ENCODE measurements at regions not wholly inside any gene's neighbourhood (a gene's known extent, or its start where the extent isn't known, plus 50 kb on each side); places are given as distances from the start of the nearest gene placed in this dataset.

DNA sequence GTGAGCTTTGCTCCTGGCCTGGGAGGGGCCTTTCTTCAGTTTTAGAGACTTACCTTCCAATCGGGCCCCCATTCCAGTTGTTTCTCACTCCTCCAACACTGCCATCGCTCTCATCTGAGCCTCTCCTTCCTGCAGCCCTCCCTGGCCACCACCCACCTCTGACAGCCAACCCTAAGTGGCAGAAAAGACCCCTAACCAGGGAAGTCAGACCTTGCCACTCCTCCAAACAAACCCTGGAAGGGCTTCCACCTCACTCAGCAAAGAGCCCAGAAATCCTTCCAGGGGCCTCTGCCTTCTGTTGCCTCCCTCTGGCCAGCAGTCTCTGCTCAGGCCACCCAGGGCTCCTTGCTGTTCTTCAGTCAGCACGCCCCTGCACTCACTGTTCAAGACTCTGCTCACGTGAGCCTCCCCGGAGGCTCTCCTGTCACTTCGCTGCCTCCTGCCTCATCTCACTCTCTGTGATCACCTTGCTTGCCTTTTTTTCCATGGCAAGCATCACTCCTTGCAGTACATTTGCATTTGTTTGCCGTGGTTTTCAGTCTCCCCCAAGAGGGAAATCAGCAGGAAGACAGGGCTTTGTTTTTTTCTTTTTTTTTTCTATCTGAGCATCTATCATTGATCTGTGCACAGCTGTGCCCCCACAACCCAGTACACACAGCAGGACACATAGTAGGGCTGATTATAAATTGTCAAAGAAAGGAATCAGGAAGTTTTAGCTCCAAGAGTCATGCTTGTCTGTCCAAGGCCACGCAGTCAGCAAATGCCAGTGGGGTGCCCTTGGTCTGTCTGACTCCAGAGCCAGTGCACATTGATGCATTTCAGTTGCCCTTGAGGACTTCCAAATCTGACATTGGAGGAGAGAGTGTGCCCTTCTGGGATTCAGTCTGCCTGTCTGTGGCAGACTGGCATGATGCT is 83.9 kb downstream of the INHBB start:
- Histone ChIP-seq H3K4me1 (ENCODE audit: insufficient read depth, low read length, poor library complexity, severe bottlenecking) (no peaks in the 10 kb centered on the region), H3K36me3 (ENCODE audit: insufficient read depth, low read length, poor library complexity, severe bottlenecking) (no peaks in the 10 kb centered on the region), H3K9me3 (ENCODE audit: low read depth, low read length, poor library complexity, severe bottlenecking) (no peaks in the 10 kb centered on the region), H3K27ac (ENCODE audit: low read depth, low read length, poor library complexity, severe bottlenecking) (no peak overlapping the region), H3K27me3 (replicated peaks; ENCODE audit: insufficient read depth, low read depth, low read length, poor library complexity) (peaks cover 7% of the 10 kb centered on the region), H3K4me3 (ENCODE audit: low read depth, low read length, poor library complexity, severe bottlenecking) (no peak overlapping the region)
- DNase-seq (ENCODE audit: low spot score): no peak
- TF ChIP-seq CTCF (conservative IDR thresholded peaks at IDR 0.05; ENCODE audit: low read depth, low read length) (no peak), EZH2 (IDR thresholded peaks at IDR 0.05; ENCODE audit: borderline replicate concordance, low read depth, low read length, poor library complexity, severe bottlenecking) (no peak)
- intact Hi-C loops (cut with micrococcal nuclease; ENCODE audit: unreplicated experiment): no loop called here
- CTCF ChIA-PET: no interaction called here
- no TSS peak for BruUV-seq (replicated peaks)
- POLR2A ChIA-PET (ENCODE audit: low non-redundant PET): no interaction called here

DNA sequence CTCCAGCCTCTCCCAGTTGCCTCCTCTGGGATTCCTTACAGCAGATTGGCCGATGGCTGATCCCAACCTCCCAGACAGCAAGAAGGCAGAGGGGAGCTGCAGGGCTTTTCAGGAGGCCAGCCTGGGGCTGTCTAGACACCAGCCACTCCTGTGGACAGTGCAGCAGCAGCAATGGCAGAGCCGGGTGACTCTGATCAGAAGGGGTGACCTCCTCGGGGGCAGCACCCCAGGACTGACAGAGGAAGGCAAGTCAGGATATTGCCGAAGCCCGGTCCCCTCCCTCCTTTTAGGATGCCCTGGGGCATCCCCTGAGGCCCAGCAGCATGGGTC is 84.5 kb downstream of the INHBB start:
- H3K36me3 ChIP-seq (ENCODE audit: insufficient read depth, low read length, poor library complexity, severe bottlenecking): no peaks in the 10 kb centered on the region
- TF ChIP-seq EZH2 (IDR thresholded peaks at IDR 0.05; ENCODE audit: borderline replicate concordance, low read depth, low read length, poor library complexity, severe bottlenecking) (no peak), CTCF (conservative IDR thresholded peaks at IDR 0.05; ENCODE audit: low read depth, low read length) (no peak)
- ChIA-PET CTCF (no interaction called here), POLR2A (ENCODE audit: low non-redundant PET) (no interaction called here)
- H3K4me1 ChIP-seq (ENCODE audit: insufficient read depth, low read length, poor library complexity, severe bottlenecking): no peaks in the 10 kb centered on the region
- intact Hi-C loops (cut with micrococcal nuclease; ENCODE audit: unreplicated experiment): no loop called here
- BruUV-seq (replicated peaks): no TSS peak
- DNase-seq (ENCODE audit: low spot score): no peak
- H3K27ac ChIP-seq (ENCODE audit: low read depth, low read length, poor library complexity, severe bottlenecking): no peak overlapping the region
- no peak overlapping the region for H3K4me3 ChIP-seq (ENCODE audit: low read depth, low read length, poor library complexity, severe bottlenecking)
- H3K9me3 ChIP-seq (ENCODE audit: low read depth, low read length, poor library complexity, severe bottlenecking): no peaks in the 10 kb centered on the region
- H3K27me3 ChIP-seq (replicated peaks; ENCODE audit: insufficient read depth, low read depth, low read length, poor library complexity): peaks cover 7% of the 10 kb centered on the region

DNA sequence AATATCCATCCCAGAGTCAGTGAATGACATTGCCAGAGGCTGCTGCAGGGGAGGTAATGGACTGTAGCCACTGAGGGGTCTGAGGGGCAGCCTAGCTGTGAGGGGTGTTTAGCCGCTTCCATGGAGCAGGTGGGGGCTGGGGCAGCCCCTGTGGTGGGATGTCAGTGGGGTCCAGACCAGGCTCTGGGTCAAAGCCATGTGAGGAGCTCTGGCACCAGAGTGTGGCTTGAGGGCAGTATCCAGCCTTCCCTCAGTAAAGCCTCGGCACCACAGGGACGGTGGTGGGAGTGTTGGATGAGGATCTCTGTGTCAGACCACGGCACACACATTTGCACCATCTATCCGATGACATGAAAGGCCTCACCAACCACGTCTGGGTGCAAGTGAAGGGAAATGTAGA is 85.0 kb downstream of the INHBB start:
- no peaks in the 10 kb centered on the region for H3K4me1 ChIP-seq (ENCODE audit: insufficient read depth, low read length, poor library complexity, severe bottlenecking)
- no TSS peak for BruUV-seq (replicated peaks)
- ChIA-PET CTCF (no interaction called here), POLR2A (ENCODE audit: low non-redundant PET) (no interaction called here)
- no peaks in the 10 kb centered on the region for H3K9me3 ChIP-seq (ENCODE audit: low read depth, low read length, poor library complexity, severe bottlenecking)
- intact Hi-C loops (cut with micrococcal nuclease; ENCODE audit: unreplicated experiment): no loop called here
- no peaks in the 10 kb centered on the region for H3K36me3 ChIP-seq (ENCODE audit: insufficient read depth, low read length, poor library complexity, severe bottlenecking)
- peaks cover 5% of the 10 kb centered on the region for H3K27me3 ChIP-seq (replicated peaks; ENCODE audit: insufficient read depth, low read depth, low read length, poor library complexity)
- H3K27ac ChIP-seq (ENCODE audit: low read depth, low read length, poor library complexity, severe bottlenecking): no peak overlapping the region
- DNase-seq (ENCODE audit: low spot score): no peak
- TF ChIP-seq EZH2 (IDR thresholded peaks at IDR 0.05; ENCODE audit: borderline replicate concordance, low read depth, low read length, poor library complexity, severe bottlenecking) (no peak), CTCF (conservative IDR thresholded peaks at IDR 0.05; ENCODE audit: low read depth, low read length) (no peak)
- no peak overlapping the region for H3K4me3 ChIP-seq (ENCODE audit: low read depth, low read length, poor library complexity, severe bottlenecking)
